HEK293T (cell line): ENCODE measurements at regions not wholly inside any gene's neighbourhood (a gene's known extent, or its start where the extent isn't known, plus 50 kb on each side); places are given as distances from the start of the nearest gene placed in this dataset.

Experiments used
- BHLHE40 ChIP-seq: fragments of 450-650 bp; IDR thresholded peaks from 2 replicates; pipeline ENCODE4 v1.6.1; 2016; ENCODE audit warnings: mild to moderate bottlenecking, moderate library complexity, borderline replicate concordance
- CTBP1 ChIP-seq: fragments of 450-650 bp; IDR thresholded peaks from 2 replicates; pipeline ENCODE4 v1.6.1; 2016; ENCODE audit warnings: borderline replicate concordance
- FOXA1 ChIP-seq: fragments of 450-650 bp; IDR thresholded peaks from 2 replicates; pipeline ENCODE4 v1.6.1; 2016; ENCODE audit warnings: mild to moderate bottlenecking
- FOXM1 ChIP-seq: fragments of 450-650 bp; IDR thresholded peaks from 2 replicates; pipeline ENCODE4 v1.6.1; 2017; ENCODE audit warnings: mild to moderate bottlenecking, borderline replicate concordance
- NFRKB ChIP-seq: fragments of 450-650 bp; IDR thresholded peaks from 2 replicates; pipeline ENCODE4 v1.6.1; 2016; ENCODE audit warnings: mild to moderate bottlenecking, moderate library complexity
- PKNOX1 ChIP-seq: fragments of 450-650 bp; IDR thresholded peaks from 2 replicates; pipeline ENCODE4 v1.6.1; 2016
- SP1 ChIP-seq: fragments of 450-650 bp; IDR thresholded peaks from 2 replicates; pipeline ENCODE4 v1.6.1; 2017
- SUZ12 ChIP-seq: fragments of 450-650 bp; IDR thresholded peaks from 2 replicates; pipeline ENCODE4 v1.6.1; 2016; ENCODE audit warnings: mild to moderate bottlenecking
- ZNF384 ChIP-seq: fragments of 450-650 bp; IDR thresholded peaks from 2 replicates; pipeline ENCODE4 v1.6.1; 2016

GRCh38 chr16:63201851-63202250, 1165.6 kb upstream of the CDH8 start:
- TF ChIP-seq SP1 (no peak), SUZ12 (no peak), CTBP1 (no peak), FOXM1 (no peak), ZNF384 (no peak), FOXA1 (no peak), NFRKB (no peak), PKNOX1 (no peak), BHLHE40 (no peak)
